ENCODE measurements at regions not wholly inside any gene's neighbourhood (a gene's known extent, or its start where the extent isn't known, plus 50 kb on each side); places are given as distances from the start of the nearest gene placed in this dataset.

DNA sequence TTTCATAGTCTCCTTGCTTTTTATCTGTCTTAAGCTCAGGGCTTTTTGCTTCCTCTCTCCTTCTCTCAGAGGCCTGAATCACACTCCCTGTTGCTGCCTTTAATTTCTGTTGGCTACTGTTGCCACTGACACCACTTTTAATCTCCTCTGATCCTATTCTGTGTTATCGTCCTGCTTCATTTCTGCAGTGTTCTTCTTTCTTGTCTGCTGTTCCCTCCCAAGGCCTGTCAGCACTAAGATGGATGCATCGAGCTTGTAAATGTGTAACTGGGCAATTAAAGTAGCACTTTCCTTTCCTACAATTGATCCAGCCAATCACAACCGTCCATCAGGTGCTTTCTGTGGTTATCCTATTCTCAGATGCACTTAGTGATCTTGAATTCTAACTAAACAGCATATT, 71.3 kb upstream of the VEPH1 start:
- Histone ChIP-seq H3K27ac (no peak overlapping the region), H3K4me1 (no peaks in the 10 kb centered on the region), H3K4me3 (no peak overlapping the region), H3K27me3 (no peaks in the 10 kb centered on the region), H3K36me3 (ENCODE audit: low read depth, missing control alignments) (no peaks in the 10 kb centered on the region), H3K9me3 (no peaks in the 10 kb centered on the region)
- intact Hi-C loops (cut with DNase I; ENCODE audit: low total_unique reads): no loop called here
- DNase-seq: no peak
- no peak for TF ChIP-seq POLR2A (IDR thresholded peaks at IDR 0.05)
- TF ChIP-seq, protein P1, sequence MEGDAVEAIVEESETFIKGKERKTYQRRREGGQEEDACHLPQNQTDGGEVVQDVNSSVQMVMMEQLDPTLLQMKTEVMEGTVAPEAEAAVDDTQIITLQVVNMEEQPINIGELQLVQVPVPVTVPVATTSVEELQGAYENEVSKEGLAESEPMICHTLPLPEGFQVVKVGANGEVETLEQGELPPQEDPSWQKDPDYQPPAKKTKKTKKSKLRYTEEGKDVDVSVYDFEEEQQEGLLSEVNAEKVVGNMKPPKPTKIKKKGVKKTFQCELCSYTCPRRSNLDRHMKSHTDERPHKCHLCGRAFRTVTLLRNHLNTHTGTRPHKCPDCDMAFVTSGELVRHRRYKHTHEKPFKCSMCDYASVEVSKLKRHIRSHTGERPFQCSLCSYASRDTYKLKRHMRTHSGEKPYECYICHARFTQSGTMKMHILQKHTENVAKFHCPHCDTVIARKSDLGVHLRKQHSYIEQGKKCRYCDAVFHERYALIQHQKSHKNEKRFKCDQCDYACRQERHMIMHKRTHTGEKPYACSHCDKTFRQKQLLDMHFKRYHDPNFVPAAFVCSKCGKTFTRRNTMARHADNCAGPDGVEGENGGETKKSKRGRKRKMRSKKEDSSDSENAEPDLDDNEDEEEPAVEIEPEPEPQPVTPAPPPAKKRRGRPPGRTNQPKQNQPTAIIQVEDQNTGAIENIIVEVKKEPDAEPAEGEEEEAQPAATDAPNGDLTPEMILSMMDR (IDR thresholded peaks at IDR 0.05): no peak
- 47 to 51% methylated on average over 3 of the region's 3 CpGs for WGBS, 2 donors

DNA sequence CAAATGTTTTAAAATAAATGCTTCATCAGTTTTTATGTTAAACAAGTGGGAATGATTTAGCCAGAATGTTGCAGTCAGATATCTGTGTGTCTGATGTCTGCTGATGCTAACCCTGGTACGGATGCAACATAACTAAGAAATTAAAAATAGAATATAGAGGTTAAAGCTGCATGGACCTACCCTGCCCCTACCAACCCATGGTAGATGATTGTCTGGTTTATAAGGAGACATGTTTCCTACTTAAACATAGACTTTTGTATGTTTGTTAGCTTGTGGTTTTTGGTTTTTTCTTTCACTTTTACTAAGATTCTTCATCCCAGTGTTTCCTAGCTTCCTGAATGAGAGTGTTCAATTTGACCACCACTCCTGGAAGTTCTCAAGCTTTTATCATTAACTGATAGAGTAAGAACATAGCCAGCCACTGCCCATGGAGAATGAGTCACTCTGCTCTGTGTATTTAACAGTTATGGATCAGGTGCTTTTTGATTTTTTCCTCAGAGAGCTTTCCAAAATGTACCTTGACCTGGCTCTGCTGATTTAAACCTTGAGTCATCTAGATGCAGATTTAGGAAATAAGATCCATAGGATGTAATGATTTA, 70.7 kb upstream of the VEPH1 start:
- H3K9me3 ChIP-seq: no peaks in the 10 kb centered on the region
- no peaks in the 10 kb centered on the region for H3K36me3 ChIP-seq (ENCODE audit: low read depth, missing control alignments)
- H3K27ac ChIP-seq: no peak overlapping the region
- no peak for DNase-seq
- WGBS, 2 donors: 72 to 85% methylated on average over 1 of the region's 1 CpG
- TF ChIP-seq, protein P1 (IDR thresholded peaks at IDR 0.05): no peak
- no peak for TF ChIP-seq POLR2A (IDR thresholded peaks at IDR 0.05)
- intact Hi-C loops (cut with DNase I; ENCODE audit: low total_unique reads): no loop called here
- H3K4me3 ChIP-seq: no peak overlapping the region
- no peaks in the 10 kb centered on the region for H3K4me1 ChIP-seq
- no peaks in the 10 kb centered on the region for H3K27me3 ChIP-seq

DNA sequence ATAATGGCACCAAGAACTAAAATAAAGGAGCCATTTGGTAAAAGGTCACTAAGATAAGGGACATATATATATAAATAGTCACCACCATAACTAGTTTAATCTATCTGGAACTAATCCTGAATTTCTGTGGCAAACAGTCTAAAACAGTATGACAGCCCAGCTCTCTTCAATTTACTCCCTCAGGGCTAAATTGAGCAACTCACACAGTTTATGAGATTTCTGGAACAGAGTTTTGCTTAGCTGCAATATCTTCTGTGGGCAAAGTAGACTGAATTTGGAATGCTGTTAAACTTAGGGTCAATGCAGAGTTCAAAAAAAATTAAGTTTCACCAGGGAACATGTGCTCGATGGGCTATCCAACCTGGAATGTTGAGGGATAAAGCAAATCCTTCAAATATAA, 70.1 kb upstream of the VEPH1 start:
- 72 to 74% methylated on average over 1 of the region's 1 CpG for WGBS, 2 donors
- H3K36me3 ChIP-seq (ENCODE audit: low read depth, missing control alignments): no peaks in the 10 kb centered on the region
- DNase-seq: no peak
- H3K27ac ChIP-seq: no peak overlapping the region
- no peak overlapping the region for H3K4me3 ChIP-seq
- TF ChIP-seq, protein P1 (IDR thresholded peaks at IDR 0.05): no peak
- TF ChIP-seq POLR2A (IDR thresholded peaks at IDR 0.05): no peak
- H3K9me3 ChIP-seq: no peaks in the 10 kb centered on the region
- intact Hi-C loops (cut with DNase I; ENCODE audit: low total_unique reads): no loop called here
- H3K27me3 ChIP-seq: no peaks in the 10 kb centered on the region
- no peaks in the 10 kb centered on the region for H3K4me1 ChIP-seq

DNA sequence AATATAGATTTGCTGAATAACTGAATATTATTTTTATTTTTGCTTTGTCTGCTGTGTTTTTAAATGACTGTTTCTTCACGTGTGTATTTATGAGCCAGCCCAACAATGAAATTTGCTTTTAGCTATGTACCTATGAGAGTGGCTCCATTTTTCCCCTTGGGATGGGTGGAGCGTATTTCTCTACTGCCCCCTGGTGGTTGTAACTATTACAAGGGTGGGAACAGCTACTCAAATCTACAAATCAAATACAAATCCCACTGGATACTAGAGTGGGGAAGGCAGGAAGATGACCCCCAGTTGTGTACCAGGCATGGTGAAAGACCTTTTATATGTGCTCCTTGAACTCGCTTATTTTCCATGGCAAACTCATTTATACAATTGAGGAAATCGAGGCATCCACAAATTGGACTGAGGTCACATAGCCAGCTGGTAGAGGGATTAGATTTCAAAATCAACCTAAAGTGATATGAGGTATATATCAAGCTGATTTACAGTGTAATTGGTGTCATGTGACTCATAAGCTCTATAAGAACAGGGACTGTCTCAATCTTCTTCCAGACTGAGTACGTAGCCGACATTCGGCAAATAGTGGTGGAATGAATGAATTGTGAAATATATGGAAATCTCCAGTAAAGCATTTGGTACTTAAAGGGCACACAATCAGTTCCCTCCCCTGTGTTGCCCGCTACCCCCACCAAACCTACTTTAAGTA, 69.5 kb upstream of the VEPH1 start:
- Histone ChIP-seq H3K27me3 (no peaks in the 10 kb centered on the region), H3K4me3 (no peak overlapping the region), H3K36me3 (ENCODE audit: low read depth, missing control alignments) (no peaks in the 10 kb centered on the region), H3K9me3 (no peaks in the 10 kb centered on the region), H3K27ac (no peak overlapping the region), H3K4me1 (no peaks in the 10 kb centered on the region)
- intact Hi-C loops (cut with DNase I; ENCODE audit: low total_unique reads): no loop called here
- no peak for TF ChIP-seq POLR2A (IDR thresholded peaks at IDR 0.05)
- TF ChIP-seq, protein P1 (IDR thresholded peaks at IDR 0.05): peak; percentile 76 to 90 (median 78)
- WGBS, 2 donors: 54 to 59% methylated on average over 8 of the region's 8 CpGs
- peak; percentile 43 for DNase-seq

DNA sequence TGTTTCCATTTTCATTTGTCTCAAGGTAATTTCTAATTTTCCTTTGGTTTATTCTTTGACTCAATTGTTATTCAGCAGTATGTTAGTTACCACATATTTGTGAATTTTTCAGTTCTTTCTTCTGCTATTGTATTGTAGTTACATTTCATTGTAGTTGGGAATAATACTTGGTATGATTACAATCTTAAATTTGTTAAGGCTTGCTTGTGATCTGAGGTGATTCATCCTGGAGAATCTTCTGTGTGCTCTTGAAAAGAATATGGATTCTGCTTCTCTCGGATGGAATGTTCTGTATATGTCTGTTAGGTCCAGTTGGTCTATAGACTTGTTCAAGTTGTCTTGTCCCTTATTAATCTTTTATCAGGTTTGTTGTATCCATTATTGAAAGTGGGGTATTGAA, 63.4 kb upstream of the VEPH1 start:
- no peaks in the 10 kb centered on the region for H3K9me3 ChIP-seq
- WGBS, 2 donors: 81 to 100% methylated on average over 1 of the region's 1 CpG
- no peaks in the 10 kb centered on the region for H3K4me1 ChIP-seq
- no peak overlapping the region for H3K27ac ChIP-seq
- H3K4me3 ChIP-seq: no peak overlapping the region
- TF ChIP-seq, protein P1 (IDR thresholded peaks at IDR 0.05): no peak
- TF ChIP-seq POLR2A (IDR thresholded peaks at IDR 0.05): no peak
- no peak for DNase-seq
- H3K27me3 ChIP-seq: no peaks in the 10 kb centered on the region
- no peaks in the 10 kb centered on the region for H3K36me3 ChIP-seq (ENCODE audit: low read depth, missing control alignments)
- intact Hi-C loops (cut with DNase I; ENCODE audit: low total_unique reads): no loop called here

Measured in testis (tissue), 2 donors.